GM03348 (cell line): ENCODE measurements at regions not wholly inside any gene's neighbourhood (a gene's known extent, or its start where the extent isn't known, plus 50 kb on each side); places are given as distances from the start of the nearest gene placed in this dataset.
"Not testable (repeated sequence)": the region's sequence is repeated elsewhere in the genome, so short reads cannot be mapped to it uniquely, and the experiment has no call there.

ENCODE experiments used
- DNase-seq: peaks from one replicate; pipeline ENCODE4 v3.0.0; 2012; ENCODE audit warnings: low spot score

DNA sequence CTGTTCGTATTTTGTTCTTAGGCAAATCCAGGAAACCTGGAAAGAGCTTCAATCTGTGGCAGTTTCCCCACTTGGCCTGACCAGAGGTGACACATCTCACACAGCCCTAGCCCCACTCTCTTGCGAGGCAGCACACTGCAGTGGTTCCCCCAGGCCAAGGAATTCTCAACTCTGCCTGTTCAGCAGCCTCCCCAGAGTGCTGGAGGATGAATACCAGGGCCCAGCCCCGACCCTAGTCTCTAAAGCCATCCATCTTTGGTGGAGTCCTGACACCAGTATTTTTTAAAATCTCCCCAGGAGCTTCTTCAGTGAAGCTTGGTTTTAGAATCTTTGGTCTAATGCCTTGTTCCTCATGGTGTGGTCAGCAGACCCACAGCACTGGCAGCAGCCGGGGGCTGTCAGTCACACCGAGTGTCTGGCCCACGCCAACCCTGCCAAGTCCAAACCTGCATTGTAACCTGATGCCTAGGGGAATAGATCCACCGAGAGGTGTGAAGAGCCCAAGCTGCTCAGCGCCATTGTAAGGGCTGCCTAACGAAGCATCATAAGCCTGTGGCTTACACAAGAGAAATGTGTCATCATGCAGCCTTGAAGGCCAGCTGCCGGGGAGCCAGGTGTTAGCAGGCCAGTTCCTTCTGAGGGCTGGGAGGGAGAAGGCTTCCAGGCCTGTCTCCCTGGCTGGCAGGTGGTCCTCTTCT, 428.7 kb upstream of the ID2 start:
- DNase-seq: no peak

DNA sequence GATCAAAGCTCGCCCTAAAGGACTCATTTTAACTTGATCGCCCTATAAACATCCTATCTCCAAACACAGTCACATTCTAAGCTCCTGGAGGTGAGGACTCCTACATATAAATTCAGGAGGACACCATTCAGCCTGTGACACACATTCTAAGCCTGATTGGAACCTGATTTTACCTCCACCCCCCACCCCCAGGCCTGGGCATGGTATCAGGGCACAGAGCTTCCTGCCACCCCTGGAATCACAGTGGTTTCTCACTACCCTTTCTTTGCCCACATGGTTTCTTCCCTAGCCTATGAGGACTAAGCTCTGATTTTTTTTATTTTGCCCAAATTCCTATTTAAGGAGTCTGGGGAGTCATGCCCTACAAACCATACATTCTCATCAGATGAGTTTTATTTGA, 428.1 kb upstream of the ID2 start:
- no peak for DNase-seq

DNA sequence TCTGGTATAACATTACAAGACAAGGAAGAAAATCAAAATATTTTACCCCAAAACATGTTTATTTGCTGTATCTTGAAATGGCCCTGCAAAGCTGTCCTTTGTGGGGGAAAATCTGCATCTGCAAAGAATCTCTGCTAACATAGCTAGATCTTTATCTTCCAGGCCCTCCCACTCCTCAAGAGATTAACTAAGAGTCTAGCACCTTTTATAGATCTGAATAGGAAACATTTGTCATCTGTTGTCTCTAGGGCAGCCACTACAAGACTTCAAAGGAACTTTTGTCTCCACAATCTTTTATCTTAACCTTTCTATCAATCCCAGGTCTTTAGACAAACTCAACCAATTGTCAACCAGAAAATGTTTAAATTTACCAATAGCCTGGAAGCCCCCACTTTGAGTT, 427.6 kb upstream of the ID2 start:
- DNase-seq: not testable (repeated sequence)

DNA sequence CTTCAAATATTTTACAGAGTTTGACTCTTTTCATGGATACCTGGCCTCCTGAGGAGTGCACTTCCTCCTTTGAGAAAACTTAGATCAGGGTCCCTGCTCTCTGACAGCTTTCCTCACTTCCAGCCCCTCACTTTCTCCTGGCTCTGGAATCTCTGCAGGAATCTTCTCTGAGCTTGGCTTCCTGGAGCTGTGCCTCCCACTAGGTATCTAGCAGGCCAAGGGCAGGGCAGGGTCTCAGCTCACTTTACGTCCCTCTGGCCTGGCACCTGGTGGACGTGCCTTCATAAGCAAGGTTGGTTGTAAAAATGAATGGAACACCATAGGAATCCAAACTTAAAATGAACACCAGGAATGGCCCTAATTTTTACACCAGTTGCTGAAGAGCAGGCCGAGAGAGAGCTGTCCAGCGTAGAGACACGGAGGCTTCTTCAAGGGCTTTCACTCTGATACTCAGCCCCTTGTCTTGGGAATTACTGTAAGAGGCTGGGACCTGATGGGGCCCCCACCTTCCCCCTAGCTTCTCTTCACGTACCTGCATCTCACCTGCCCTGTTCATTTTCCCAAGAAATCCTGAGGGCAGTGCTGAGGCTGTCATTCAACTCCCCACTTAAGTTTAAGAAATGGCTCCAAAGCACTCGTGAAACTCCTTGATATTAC, 426.9 kb upstream of the ID2 start:
- no peak for DNase-seq

DNA sequence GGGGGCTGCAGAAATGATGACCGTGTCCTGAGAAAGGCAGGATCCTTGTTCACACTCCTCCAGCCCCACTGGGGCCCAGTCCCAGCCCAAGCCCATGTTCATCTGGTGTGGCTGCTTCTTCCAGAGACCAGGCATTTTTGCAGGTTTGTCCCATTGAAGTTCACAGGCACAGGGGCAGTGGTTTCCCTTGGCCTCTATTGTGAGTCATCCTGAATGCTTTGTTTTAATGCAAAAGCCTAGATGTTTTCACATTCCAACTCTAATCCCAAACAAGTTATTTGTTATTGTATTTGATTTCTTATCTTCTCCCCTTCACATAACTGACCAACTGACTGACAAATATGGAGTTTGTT, 426.4 kb upstream of the ID2 start:
- peak; percentile 31 for DNase-seq

DNA sequence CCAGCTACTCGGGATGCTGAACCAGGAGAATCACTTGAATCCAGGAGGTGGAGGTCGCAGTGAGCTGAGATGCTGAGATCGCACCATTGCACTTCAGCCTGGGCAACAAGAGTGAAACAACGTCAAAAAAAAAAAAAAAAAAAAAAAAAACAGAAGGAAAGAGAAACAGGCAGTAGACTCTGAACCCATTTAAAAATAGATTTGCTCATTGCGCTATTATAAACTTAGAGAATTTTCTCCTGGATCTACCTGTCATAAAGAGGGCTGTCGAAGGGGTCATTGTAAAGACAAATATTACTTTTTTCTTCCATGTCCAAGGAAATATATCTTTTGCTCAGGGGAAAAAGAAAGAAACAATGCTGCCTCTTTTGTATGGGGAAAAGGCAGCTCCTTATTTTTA, 425.0 kb upstream of the ID2 start:
- no peak for DNase-seq

DNA sequence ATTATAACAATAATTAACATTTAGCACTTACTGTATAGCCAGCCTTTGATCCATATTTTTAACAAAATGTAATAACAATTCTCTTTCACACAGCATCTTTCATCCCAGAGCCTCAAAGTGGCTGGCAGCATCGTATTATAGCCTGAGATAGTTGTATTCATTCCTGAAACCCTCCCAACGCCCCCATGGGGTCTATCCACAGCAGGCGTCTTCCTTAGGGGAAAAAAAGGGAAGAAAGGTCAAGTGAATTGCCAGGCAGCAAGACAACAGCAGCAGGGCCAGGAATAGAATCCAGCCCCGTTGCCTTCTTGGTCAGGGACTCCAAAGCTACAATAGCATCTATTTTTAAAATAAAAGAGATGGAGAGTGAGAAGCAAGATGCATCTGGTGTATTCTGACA, 424.4 kb upstream of the ID2 start:
- DNase-seq: no peak

DNA sequence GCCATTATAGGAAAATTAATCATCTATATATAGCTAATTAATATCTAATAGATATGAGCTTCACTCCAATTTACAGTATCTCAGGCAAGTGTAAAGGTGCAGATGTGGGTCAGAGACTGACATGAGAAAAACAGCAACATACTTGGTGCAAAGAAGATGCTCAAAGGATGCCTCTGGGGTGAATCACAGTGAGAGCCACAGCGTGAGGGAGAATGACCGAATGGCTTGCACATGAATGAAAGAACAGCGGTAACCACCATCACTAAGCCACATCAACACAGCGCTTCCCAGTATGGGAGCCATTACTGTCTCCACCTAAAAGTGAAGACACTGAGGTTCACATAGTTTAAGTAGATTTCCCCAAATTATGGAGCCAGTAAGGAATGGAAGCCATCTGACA, 423.4 kb upstream of the ID2 start:
- no peak for DNase-seq

DNA sequence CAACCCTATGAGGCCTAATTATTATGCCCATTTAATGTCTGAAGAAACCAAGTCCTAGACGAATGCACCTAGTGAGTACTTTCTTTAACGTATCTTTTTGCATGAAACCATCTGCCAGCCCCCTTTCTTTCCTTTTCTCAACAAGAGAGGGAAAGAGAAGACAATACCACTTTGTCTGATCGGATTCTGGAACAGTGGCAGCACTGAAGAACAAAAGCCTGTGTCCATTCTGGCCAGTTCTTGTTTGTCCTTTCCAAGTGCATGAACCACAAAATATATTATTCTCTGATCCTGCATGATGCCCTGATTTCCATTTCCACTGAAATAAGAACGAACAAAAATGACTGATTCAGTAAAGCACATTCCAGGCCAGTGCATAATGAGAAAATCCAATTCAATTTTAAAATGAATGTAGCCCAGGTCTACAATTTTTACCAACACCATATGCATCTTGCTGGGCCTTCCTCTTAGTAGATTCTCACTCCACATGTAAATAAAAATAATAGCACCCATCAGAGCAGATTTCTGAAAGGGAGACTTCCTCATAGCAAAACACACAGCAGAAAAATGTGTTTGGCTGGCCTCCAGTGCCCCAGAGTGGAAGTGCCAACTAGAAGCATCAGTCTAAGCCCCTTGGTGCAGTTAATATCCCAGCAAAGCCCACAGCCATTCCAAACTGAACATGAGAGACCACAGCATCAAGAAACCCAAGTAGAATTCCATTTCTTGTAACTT, 422.6 kb upstream of the ID2 start:
- DNase-seq: no peak

DNA sequence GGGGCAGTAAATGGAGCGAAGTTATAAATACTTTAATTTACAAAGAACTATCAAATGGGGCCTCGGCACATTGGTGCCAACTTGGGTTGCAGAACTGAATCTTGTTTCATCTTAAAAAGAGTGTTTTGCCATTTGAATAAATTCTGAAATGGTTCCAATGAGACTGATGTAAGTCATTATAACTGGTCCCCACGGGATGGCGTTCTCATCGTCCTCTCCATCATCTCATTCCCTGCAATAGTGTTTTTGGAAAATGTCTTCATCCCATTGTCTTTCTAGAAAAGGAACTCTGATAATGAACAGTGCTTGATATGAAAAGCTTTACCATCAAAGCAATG, 422.0 kb upstream of the ID2 start:
- no peak for DNase-seq

DNA sequence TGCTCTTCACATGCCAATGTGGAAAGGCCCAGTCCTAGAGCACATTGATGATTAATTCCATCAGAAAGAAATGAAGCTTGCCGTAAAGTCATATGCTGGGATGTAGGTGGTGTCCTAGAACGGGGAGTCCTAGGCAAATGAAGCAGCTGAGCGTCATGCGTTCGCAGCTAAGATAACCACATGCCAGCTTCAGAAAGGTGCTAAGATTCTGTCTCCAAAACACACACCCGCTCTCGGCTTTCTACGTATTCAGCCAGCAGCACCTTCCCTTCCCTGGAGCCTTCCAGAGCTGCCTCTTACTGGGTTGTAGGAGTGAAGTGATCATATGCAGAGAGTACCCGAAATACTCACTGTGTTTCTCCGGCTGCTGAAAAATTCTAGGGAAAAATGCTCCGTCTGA, 421.6 kb upstream of the ID2 start:
- DNase-seq: no peak

DNA sequence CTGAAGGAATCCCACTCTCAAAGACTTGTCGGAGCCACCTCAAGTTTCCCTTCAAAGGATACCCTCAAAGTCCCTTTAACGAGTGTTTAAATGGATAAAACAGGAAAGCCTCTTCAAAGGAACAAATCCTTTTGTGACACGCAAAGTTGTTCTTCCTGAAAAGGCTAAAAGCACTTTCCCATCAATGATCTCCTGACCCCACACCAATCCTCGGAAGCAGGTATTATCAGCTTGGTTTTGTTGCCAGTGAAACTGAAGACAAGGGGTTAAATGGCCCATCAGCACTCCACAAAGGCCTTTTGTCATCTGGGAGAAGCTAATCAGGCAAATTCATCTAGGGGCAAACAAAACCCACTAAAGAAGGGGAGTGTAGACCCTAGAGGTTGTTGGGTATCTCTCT, 418.0 kb upstream of the ID2 start:
- no peak for DNase-seq

DNA sequence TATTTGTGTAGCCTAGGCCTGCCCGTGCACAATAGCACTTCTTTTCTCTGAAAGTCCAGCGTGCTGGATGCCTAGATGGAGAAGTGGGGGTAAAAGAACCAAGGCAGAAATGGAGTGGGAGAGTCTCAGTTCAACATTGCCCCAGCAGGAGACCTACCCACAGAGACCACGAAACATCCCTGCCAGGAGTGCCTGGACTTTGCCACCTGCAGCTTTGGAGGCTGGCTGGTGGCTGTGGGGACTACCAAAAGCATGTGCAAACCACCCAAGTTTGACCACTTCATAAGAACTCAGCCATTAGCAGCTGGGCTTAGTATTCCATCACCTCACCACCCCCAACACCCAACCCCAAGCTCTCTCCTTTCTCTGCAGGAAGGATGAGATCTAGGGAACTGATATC, 416.9 kb upstream of the ID2 start:
- DNase-seq: no peak

DNA sequence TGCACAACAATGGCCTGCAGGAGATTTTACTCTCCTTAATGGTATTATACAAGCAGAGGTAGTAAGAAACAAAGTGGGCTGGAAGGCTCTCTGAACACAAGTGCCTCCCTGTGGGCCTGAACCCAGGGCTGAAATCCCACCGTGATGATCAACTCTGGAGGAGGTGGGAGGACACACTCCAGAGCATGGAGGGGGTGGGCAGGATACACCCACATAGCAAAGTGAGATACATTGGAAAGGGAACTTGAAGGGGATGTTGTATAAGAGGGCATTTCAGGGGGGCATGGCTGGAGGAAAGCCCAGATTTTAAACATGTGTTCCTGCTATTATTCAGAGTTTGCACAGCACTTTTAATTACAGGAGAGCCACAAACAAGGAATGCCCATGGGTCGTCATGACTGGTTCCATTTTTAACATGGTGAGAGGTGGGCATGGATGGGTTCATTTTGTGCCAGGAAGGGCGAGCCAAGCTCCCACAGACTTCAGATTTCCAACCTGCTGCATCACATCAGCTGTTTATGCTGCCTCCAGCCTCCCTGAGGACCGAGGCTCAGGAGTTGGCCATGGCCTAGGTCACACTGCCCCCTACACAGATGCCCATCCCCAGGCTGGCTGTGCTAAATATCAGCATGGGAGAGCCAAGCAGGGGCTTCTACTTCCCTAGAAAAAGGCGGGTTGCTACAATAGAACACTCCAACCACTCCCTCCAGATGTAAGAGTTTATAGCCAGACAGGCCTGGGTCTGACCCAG, 416.2 kb upstream of the ID2 start:
- DNase-seq: no peak

DNA sequence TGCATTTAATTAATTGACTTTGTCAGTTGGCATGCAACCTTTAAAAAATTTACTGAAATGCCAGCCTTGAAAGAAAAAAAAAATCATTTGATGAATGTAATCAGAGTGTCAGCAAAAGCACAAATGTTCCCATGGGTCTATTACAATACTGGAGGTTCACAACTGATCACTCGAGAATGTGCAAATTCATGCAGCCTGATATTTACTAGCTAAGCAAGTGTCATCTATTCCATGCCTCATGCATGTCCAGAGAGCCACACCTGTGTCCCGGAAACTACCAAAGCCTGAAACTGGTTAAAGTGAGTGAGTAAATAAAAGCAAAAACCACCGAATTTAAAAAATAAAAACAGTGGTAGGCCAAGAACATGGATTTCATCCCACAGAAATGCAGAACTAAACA, 415.3 kb upstream of the ID2 start:
- no peak for DNase-seq

DNA sequence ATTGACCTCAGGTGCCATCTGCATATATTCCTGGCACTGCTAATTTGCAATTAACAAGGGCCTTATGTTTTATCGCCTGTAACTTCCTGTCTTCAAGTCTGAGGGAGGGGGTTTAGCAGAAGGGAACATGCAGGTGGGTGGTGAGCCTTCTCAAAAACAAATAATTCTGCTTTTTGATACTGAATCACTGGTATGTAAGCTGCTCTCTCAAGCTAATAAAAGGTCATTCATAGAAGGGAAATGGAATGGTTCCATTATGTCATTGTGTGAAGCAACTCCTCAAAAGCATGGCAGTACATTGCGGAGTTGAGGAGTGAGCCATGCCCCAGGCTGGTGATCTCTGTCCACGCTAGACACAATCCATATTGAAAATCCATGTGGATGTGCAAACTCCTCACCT, 414.8 kb upstream of the ID2 start:
- DNase-seq: no peak

DNA sequence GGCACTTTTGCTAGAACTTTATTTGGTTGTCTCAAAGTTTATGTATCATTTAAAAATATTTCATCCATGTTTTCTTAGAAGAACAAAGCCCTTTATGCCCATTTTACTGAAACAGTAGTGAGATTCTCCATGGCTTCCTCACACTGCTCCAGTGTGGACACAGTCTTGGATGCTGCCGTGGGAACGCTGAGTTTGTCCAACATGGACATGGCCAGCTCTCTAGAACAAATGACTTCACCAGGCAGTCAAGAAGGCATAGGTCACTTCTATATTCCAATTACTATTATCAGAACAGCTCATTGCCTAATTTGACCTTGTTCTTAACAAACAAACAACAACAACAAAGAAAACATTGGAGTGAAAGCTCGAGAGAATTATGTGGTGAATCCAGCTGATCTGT, 414.1 kb upstream of the ID2 start:
- no peak for DNase-seq

DNA sequence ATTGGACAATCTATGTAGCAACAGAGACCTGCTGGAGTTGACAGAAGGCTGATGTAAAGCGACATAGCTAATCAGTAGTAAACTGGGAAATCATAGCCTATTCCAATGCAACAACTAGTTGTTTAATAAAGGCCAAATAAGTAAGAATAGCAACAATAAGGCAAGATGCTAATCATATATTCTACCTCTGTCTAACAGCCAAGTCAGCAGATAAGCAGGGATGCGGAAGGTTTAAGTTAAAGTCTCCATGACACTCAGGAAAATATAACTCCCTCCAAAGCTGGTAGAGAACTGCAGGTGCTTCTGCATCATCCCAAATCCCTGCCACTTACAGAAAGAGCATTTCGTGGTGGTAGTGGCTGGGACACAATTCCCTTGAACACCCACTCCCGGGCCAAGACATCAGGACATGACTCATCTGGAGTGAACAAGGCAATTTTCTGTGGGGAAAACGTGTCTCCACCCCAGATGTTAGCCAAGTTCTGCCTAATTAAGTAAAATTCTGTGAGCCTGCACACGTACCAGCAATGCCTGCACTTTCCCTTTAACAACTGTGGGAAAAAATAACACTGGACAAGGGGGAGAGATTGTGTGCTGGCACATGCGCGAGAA, 413.6 kb upstream of the ID2 start:
- DNase-seq: peak; percentile 63

DNA sequence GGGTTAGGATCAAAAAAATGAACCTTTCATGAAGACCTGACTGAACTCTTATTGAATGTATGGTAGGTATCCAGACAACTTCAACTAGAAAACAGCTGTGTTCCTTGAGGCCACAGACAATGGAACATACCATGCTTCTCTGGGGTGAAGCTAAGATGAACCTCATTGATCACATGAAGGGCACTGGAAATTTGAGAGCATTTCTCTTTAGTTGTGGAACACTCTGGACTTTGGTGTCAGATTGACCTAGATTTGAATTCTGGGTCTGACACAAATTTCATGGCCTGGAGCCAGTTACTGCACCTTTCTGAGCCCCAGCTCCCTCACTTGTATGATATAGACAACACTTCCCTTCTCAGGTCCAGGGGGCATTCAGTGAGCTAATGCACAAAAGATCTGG, 411.2 kb upstream of the ID2 start:
- DNase-seq: no peak

DNA sequence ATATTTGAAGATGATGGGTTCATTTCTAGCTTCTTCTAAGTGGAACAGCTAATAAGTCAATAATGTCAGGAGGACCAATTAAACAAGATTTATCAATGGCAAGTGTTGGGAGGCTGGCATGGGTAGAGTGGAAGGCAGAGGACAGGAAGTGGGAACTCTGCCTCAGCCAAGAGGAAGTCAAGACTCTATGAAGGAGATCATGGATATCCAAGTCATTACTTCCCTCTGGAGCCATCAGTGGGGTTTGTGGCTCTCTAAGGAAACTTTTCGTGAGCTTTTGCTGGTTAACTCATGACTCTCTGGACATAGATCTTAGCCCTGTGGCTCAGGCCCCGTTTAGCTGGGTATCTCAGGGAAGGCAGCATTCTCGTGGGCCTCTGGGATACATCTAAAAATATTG, 410.4 kb upstream of the ID2 start:
- no peak for DNase-seq

DNA sequence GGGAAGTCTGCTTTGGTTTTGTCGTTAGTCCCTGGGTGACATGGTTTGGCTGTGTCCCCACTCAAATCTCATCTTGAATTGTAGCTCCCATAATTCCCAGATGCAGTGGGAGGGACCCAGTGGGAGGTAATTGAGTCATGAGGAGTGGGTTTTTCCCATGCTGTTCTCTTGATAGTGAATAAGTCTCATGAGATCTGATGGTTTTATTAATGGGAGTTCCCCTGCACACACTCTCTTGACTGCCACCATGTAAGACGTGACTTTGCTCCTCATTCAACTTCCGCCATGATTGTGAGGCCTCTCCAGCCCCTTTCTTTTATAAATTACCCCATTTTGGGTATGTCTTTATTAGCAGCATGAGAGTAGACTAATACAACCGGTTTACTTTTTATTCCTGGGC, 405.8 kb upstream of the ID2 start:
- no peak for DNase-seq

DNA sequence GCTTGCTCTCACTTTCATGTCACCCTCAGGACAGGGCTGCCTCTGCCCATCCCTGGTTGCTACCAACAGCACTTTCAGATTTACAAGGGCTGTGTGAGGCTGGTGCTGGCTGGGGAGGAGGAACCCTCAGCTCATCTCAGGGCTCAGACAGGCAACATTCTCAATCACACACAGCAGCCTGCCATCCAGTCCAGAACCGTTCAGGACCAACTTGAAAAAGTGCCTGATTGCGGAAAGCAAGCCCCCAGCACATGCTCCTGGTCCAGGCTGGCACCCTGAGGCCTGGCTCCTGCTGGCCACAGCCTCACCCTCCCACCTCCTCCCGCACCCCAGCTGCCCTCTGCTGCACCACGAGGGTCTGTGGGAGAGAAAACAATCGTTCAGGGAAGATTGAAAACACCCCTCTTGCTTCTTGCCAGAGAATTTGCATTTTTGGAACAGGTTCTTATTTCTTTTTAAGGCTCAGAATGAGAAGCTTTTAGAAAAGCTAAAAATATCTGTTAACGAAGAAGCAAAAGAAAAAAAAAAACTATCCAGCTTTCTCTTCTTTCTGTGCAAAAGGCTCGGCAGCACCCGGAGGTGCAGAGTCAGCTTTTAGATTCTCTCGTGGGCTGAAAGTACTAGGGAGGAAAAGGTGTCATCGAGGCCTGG, 403.8 kb upstream of the ID2 start:
- DNase-seq: peak; percentile 15
